Brain microvascular endothelial cell (primary cell): ENCODE measurements at regions not wholly inside any gene's neighbourhood (a gene's known extent, or its start where the extent isn't known, plus 50 kb on each side); places are given as distances from the start of the nearest gene placed in this dataset.

Experiments
- DNase-seq: peaks from one replicate; pipeline ENCODE4 v3.0.0-alpha.2; 2020
- H3K27ac ChIP-seq: fragments of 250-450 bp; sonication (Bioruptor Pico); 2 replicates; pipeline ENCODE4 v1.5.1; 2020; ENCODE audit warnings: mild to moderate bottlenecking, moderate library complexity
- H3K27me3 ChIP-seq: fragments of 250-450 bp; sonication (Bioruptor Pico); replicated peaks from 2 replicates; pipeline ENCODE4 v1.5.1; 2020; ENCODE audit warnings: mild to moderate bottlenecking
- H3K36me3 ChIP-seq: fragments of 250-450 bp; sonication (Bioruptor Pico); replicated peaks from 2 replicates; pipeline ENCODE4 v1.5.1; 2020; ENCODE audit warnings: mild to moderate bottlenecking
- H3K4me3 ChIP-seq: 2 replicates; pipeline ENCODE4 v1.5.1; 2011; ENCODE audit warnings: low read depth, mild to moderate bottlenecking, control low read depth, low read length, moderate library complexity
- CTCF ChIP-seq: IDR thresholded peaks from 2 replicates; pipeline ENCODE4 v1.5.1; 2011; ENCODE audit warnings: low read depth, mild to moderate bottlenecking, moderate library complexity, low read length, control low read depth, inconsistent platforms; ENCODE audit errors: missing control alignments
- in situ Hi-C: cut with HindIII; loops from 2 replicates; pipeline ENCODE4 v1.10.0; 2017; ENCODE audit warnings: low sequenced_read_pairs, low pct_ligation_motif_present

DNA sequence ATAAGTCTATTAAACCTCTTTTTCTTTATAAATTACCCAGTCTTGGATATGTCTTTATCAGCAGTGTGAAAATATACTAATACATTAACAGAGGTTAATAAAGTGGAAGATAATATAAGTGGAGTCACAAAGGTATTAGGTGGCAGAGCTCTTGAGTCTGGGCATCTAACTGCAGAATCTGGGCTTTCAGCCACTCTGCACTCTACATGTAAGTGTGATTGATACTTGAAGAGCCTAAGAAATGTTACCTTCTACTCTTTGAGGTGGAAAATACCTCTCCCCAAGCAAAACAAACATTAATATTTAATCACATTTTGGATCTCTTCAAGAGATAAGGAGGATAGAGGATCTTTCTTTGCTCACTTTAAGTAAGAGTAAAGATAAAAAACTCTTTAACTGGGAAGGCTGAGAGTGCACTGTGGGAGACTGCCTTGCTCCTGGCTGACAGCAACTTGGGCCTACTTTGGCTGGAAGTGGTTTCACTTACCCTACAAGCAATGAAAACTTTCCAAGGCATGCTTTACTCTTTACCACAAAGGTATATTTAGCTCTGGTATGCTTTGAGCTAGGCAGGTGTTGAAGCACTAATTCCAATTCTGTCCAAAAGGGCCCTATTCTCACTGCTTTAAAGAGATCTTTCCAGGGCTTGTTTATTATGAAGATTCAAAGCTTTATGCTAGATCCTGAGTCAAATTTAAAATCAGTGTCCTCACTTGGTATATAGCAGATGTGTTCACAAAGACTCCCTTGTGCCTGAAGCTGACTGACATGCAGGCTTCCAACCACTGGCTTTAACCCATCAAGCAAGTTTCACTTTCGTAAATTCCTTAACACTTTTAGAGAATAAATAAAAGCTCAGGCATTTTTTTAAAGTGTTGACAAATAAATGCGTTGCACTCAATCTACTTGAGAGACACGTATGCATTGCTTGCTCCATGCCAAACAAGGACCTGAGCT lies 245.3 kb upstream of the ZP4 start:
- no peak for DNase-seq
- Histone ChIP-seq H3K27me3 (no peaks in the 10 kb centered on the region), H3K4me3 (no peak overlapping the region), H3K36me3 (no peaks in the 10 kb centered on the region), H3K27ac (no peak overlapping the region)
- TF ChIP-seq CTCF = no peak
- in situ Hi-C loops = no loop called here

- Histone ChIP-seq H3K36me3 (no peaks in the 10 kb centered on the region), H3K27ac (no peak overlapping the region), H3K4me3 (no peak overlapping the region), H3K27me3 (no peaks in the 10 kb centered on the region)
- in situ Hi-C loops = no loop called here
- no peak for TF ChIP-seq CTCF
- no peak for DNase-seq
Measured at GRCh38 chr1:238129677-238130076, 239.0 kb upstream of the ZP4 start.

DNA sequence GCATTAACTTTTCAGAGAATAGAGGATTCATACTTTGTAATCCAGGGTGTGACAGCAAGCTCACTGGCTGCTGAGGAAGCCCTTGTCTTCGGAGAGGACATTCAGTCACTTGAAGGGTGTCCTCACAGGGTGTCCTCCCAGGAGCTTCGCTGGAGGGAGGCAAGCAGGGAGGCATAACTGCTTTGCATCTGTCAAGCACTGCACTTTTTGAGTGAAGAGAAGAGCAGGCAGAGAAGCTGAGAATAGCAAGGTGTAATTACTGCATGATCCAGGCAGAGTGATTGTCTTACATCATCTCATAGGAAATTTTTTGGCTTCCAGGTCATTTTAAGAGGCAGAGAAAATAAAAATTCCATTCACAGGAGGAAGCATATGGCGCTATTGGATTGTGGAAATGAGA lies 232.5 kb upstream of the ZP4 start:
- Histone ChIP-seq H3K27ac (no peak overlapping the region), H3K27me3 (no peaks in the 10 kb centered on the region), H3K4me3 (no peak overlapping the region), H3K36me3 (no peaks in the 10 kb centered on the region)
- in situ Hi-C loops = no loop called here
- TF ChIP-seq CTCF = no peak
- DNase-seq = no peak

DNA sequence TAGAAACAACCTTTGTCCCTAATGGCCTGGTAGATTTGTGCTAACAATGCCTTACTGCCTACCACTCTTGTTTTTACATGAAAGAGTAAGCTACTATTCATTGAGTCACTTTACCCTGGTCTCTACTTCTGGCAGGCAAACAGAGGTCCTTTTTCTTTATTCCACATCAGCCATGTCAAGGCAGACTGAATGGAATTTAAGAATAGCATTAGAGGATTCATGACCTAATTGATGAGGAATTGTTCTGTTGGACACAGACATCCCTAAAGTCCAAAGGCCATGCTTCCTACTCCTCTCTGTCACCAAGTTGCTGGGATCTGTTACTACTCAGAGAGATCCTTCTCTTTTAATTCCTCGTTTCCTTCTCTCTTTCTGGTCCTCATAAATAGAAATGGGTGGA lies 229.1 kb upstream of the ZP4 start:
- DNase-seq = no peak
- H3K4me3 ChIP-seq = no peak overlapping the region
- TF ChIP-seq CTCF = no peak
- no peak overlapping the region for H3K27ac ChIP-seq
- in situ Hi-C loops = no loop called here
- no peaks in the 10 kb centered on the region for H3K36me3 ChIP-seq
- H3K27me3 ChIP-seq = no peaks in the 10 kb centered on the region

- H3K4me3 ChIP-seq = no peak overlapping the region
- no peaks in the 10 kb centered on the region for H3K27me3 ChIP-seq
- in situ Hi-C loops = no loop called here
- DNase-seq = no peak
- no peaks in the 10 kb centered on the region for H3K36me3 ChIP-seq
- no peak overlapping the region for H3K27ac ChIP-seq
- no peak for TF ChIP-seq CTCF
Measured at GRCh38 chr1:238119060-238119459, 228.3 kb upstream of the ZP4 start.
